SIG-M5 treated with dmso at 0.1 percent for 504 hours (cell line): ENCODE measurements at regions not wholly inside any gene's neighbourhood (a gene's known extent, or its start where the extent isn't known, plus 50 kb on each side); places are given as distances from the start of the nearest gene placed in this dataset.
"Not testable (repeated sequence)": the region's sequence is repeated elsewhere in the genome, so short reads cannot be mapped to it uniquely, and the experiment has no call there.

Experiments
- DNase-seq: peaks from one replicate; lab custom pipeline; 2025; ENCODE audit not compliant: unreplicated experiment; lab: John Stamatoyannopoulos, UW

GRCh38 chr17:34423315-34423714 lies 60.3 kb upstream of the CCL1 start:
- not testable (repeated sequence) for DNase-seq

GRCh38 chr17:34420900-34421299 lies 57.9 kb upstream of the CCL1 start:
- DNase-seq = no peak

- peak; percentile 55 for DNase-seq
Observed at GRCh38 chr17:34420254-34420766, 57.3 kb upstream of the CCL1 start.

GRCh38 chr17:34416116-34416515 lies 53.1 kb upstream of the CCL1 start:
- no peak for DNase-seq

- DNase-seq = no peak
Observed at GRCh38 chr17:34414339-34414738, 51.3 kb upstream of the CCL1 start.

- DNase-seq = no peak
Observed at GRCh38 chr17:34413443-34414119, 50.5 kb upstream of the CCL1 start.

GRCh38 chr17:34412965-34413441 lies 50.0 kb upstream of the CCL1 start:
- no peak for DNase-seq
